Activated naive CD4-positive, alpha-beta T cell treated with anti-CD3 and anti-CD28 coated beads, Interleukin-2, amount 50 U/mL, for 24 hours (primary cell): ENCODE measurements at regions not wholly inside any gene's neighbourhood (a gene's known extent, or its start where the extent isn't known, plus 50 kb on each side); places are given as distances from the start of the nearest gene placed in this dataset.

Source experiments
- H3K27ac Mint-ChIP-seq: one replicate; pipeline ENCODE4 v1.8.0; 2021; ENCODE audit warnings: mild to moderate bottlenecking, mixed read lengths
- H3K27me3 Mint-ChIP-seq: one replicate; pipeline ENCODE4 v1.8.0; 2021; ENCODE audit warnings: mixed read lengths
- H3K36me3 Mint-ChIP-seq: one replicate; pipeline ENCODE4 v1.8.0; 2021; ENCODE audit warnings: mixed read lengths
- H3K4me1 Mint-ChIP-seq: one replicate; pipeline ENCODE4 v1.8.0; 2021; ENCODE audit warnings: mixed read lengths
- H3K4me3 Mint-ChIP-seq: one replicate; pipeline ENCODE4 v1.8.0; 2021; ENCODE audit warnings: mild to moderate bottlenecking, mixed read lengths
- H3K9me3 Mint-ChIP-seq: one replicate; pipeline ENCODE4 v1.8.0; 2021; ENCODE audit warnings: mixed read lengths

DNA sequence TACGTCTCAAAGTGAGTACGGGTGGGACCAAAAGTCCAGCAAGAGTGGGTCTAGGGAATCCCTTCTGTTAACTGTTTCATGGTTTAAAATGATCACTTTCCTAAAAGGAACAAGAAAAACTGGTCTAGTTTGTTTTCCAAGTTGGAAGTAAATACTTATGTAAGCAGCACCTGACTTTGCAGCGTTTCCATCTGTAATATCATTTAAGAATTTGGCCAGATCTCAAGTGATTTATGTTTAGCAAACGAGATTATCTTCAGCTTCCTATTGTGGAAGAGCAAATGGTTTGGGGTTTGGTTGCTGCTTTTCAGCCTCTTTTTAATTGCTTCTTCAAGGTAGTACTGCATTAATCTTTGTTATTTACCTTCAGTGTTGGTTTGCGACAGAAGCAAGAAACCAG is 50.4 kb downstream of the FHIP1A start:
- no peak overlapping the region for H3K4me3 Mint-ChIP-seq
- no peaks in the 10 kb centered on the region for H3K27me3 Mint-ChIP-seq
- no peaks in the 10 kb centered on the region for H3K36me3 Mint-ChIP-seq
- no peaks in the 10 kb centered on the region for H3K4me1 Mint-ChIP-seq
- no peak overlapping the region for H3K27ac Mint-ChIP-seq
- H3K9me3 Mint-ChIP-seq = no peaks in the 10 kb centered on the region

DNA sequence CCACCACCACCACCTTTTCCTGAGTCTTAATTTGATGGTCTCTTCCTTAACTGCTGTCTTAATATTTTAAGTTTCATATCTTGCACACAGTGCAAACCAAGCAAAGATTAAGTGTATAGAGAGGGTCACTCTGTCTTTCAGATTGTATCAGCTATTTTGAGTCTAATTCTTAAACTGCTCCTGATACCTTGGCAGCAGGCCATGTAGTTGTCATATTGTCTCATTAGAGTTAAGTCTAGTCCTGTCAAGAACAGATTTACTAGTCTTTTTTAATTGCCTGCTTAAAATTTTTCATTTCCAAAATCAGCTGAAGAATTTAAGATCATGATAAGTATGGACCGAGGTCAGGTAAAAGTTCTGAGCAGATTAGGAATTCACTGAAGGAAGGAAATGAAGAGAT is 51.5 kb downstream of the FHIP1A start:
- no peak overlapping the region for H3K4me3 Mint-ChIP-seq
- H3K27ac Mint-ChIP-seq = no peak overlapping the region
- no peaks in the 10 kb centered on the region for H3K4me1 Mint-ChIP-seq
- no peaks in the 10 kb centered on the region for H3K9me3 Mint-ChIP-seq
- H3K36me3 Mint-ChIP-seq = no peaks in the 10 kb centered on the region
- peaks cover 1% of the 10 kb centered on the region for H3K27me3 Mint-ChIP-seq

DNA sequence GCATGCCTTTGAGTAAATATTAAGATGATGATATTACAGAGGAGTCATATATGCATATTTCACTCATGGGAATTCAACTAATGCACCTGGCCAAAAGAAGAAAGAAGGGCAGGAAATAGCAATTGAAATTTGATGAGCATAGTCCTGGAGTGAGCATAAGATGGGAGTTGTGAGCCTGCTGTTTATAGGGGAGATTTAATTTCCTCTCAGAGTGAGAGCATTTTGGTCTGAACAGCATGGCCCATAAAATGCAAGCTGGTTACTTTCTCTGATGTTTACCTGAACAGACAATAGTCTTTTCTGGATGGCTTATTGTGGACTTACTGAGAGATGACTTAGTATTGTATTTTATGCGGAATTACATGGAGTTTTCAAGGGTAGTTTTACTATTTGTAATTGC is 53.6 kb downstream of the FHIP1A start:
- H3K27ac Mint-ChIP-seq = no peak overlapping the region
- H3K9me3 Mint-ChIP-seq = no peaks in the 10 kb centered on the region
- no peak overlapping the region for H3K4me3 Mint-ChIP-seq
- no peaks in the 10 kb centered on the region for H3K36me3 Mint-ChIP-seq
- no peaks in the 10 kb centered on the region for H3K4me1 Mint-ChIP-seq
- peaks cover 4% of the 10 kb centered on the region for H3K27me3 Mint-ChIP-seq

DNA sequence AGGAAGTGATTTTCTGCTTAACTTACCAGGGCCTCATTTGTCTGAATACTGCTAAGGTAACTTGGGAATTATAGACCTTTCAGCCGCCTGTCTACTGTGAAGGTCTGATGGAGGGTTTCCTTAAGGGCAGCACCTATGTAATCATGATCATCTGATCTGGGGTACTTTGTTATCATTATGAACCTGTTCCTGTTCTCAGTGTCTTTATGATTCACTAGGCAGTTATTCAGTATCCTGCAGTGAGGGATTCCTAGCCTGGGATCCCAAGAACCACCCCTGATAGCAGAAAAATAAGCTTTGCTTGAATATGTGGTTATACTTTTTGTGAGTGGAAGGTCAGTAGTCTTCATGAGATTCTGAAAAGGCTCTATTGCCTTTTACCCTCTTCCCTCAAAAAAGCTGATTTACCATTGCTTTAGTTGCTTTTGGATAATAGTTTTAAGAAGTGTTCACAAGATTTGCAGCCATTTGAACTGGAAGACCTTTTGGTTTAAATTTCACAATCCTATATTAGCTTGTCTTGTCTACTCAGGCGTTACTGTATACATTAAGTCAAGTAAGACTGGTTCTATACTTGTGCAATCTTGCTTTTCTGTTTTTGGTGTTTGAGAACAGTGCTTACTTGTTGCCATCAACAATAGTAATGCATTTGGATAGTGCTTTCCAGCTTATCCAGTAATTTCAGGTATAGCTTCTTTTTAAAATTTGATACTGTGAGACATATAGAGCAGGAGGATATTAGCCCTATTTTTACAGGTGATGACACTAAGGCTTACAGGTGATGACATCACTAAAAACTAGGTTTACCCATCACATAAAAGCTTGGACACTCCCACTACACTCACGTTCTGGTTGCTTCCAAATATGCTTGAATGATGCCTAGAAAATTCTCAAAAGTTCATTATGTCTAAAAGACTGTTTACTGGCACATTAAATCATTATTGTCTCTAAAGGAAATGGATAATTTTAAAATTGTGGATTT is 60.0 kb downstream of the FHIP1A start:
- no peak overlapping the region for H3K4me3 Mint-ChIP-seq
- no peak overlapping the region for H3K27ac Mint-ChIP-seq
- peaks cover 4% of the 10 kb centered on the region for H3K27me3 Mint-ChIP-seq
- no peaks in the 10 kb centered on the region for H3K9me3 Mint-ChIP-seq
- no peaks in the 10 kb centered on the region for H3K4me1 Mint-ChIP-seq
- H3K36me3 Mint-ChIP-seq = no peaks in the 10 kb centered on the region

DNA sequence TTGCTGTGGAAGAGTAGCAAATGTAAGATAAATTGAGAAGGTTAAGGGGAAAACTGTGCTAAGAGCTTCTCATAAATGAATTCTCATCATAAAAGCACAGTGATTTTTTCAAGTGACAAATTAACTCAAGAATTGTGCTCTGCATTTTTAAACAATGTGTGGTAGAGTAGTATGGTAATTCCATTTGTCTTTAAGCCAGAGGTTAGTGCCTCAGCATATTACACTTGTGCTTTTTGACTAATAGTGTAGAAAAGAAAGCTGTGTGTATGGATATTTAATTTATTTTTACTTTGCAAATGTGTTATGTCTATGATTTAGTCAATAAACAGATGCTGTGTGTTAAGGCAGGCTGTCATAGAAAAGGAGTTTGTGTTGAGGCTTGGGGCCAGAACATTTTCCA is 61.0 kb downstream of the FHIP1A start:
- H3K9me3 Mint-ChIP-seq = no peaks in the 10 kb centered on the region
- H3K4me1 Mint-ChIP-seq = no peaks in the 10 kb centered on the region
- H3K4me3 Mint-ChIP-seq = no peak overlapping the region
- no peak overlapping the region for H3K27ac Mint-ChIP-seq
- peaks cover 4% of the 10 kb centered on the region for H3K27me3 Mint-ChIP-seq
- H3K36me3 Mint-ChIP-seq = no peaks in the 10 kb centered on the region

DNA sequence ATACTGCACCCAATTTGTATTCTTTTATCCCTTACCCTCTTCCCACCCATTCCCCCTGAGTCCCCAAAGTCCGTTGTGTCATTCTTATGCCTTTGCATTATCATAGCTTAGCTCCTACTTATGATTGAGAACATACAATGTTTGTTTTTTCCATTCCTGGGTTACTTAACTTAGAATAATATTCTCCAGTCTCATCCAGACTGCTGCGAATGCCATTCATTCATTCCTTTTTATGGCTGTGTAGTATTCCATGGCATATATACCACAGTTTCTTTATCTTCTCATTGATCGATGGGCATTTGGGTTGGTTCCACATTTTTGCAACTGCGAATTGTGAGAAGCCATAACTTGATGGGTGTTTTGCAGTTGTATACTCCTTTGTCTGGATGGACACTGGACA is 62.8 kb downstream of the FHIP1A start:
- H3K27me3 Mint-ChIP-seq = peaks cover 3% of the 10 kb centered on the region
- H3K4me3 Mint-ChIP-seq = no peak overlapping the region
- no peaks in the 10 kb centered on the region for H3K36me3 Mint-ChIP-seq
- no peak overlapping the region for H3K27ac Mint-ChIP-seq
- no peaks in the 10 kb centered on the region for H3K4me1 Mint-ChIP-seq
- H3K9me3 Mint-ChIP-seq = no peaks in the 10 kb centered on the region

DNA sequence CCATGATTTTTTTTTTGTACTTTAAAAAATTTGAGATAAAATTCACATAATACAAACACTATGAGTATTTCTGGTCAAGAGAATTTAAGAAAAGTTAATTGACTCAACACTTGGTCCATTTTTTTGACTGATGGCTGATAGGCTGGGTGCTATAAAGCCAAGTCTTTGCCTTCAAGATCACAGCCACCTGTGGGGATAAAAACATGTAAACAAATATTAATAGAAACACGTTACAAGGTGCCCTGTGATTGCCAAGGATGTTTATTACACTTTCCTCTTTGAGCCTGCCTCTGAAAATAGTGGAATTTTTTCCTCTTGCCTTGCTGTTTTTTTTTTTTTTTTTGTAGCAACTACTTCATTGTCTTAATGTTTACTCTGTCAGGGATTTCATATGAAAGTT is 63.3 kb downstream of the FHIP1A start:
- Mint-ChIP-seq H3K27me3 (peaks cover 3% of the 10 kb centered on the region), H3K4me3 (no peak overlapping the region), H3K27ac (no peak overlapping the region), H3K4me1 (no peaks in the 10 kb centered on the region), H3K36me3 (no peaks in the 10 kb centered on the region), H3K9me3 (no peaks in the 10 kb centered on the region)

DNA sequence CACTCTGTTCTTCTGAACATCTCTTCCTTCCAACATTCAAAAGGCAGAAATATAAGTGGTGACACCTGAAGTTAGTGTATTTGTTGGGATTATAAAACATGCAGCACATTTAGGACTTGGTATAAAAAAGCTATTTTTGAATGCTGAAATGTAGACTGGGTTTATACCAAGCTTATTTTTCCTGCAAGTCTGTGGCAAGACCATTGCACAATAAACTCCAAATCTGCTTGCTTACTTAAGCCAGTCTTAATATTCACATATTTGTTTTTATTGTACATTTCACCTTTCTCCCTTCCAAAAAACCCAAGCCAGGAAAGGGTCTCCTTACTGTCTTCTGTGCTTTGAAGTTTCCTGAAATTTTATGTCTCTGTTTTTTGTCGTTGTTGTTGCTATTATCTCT is 63.7 kb downstream of the FHIP1A start:
- Mint-ChIP-seq H3K4me3 (no peak overlapping the region), H3K27me3 (peaks cover 3% of the 10 kb centered on the region), H3K27ac (no peak overlapping the region), H3K36me3 (no peaks in the 10 kb centered on the region), H3K9me3 (no peaks in the 10 kb centered on the region), H3K4me1 (no peaks in the 10 kb centered on the region)

DNA sequence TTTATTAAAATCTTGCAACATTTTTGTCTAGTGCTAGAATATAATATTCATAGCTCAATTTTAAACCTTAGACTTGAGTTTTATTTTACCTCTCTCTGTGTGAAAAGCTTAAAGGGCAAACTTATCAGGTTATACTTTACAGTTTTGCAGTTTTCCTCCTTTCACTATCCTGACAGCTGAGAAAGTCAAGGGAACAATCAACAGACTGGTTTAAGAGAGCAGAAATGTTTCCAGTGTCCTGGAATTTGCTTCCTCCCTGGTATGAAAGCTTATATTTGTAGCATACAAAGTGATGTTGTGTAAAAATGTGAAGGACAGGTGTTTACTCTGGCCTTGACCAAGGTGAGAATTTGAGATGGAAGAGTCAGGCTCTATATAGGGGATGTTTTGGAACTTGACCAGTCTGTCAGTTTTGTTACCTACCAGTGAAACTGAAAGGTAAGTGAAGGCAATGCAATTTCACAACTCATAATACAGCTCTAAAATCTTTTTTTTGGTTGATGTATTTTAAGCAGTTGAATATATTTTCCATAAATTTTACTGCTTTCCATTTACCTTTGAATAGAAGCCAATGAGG is 64.6 kb downstream of the FHIP1A start:
- Mint-ChIP-seq H3K27ac (no peak overlapping the region), H3K9me3 (no peaks in the 10 kb centered on the region), H3K36me3 (no peaks in the 10 kb centered on the region), H3K4me1 (no peaks in the 10 kb centered on the region), H3K4me3 (no peak overlapping the region), H3K27me3 (peaks cover 3% of the 10 kb centered on the region)

DNA sequence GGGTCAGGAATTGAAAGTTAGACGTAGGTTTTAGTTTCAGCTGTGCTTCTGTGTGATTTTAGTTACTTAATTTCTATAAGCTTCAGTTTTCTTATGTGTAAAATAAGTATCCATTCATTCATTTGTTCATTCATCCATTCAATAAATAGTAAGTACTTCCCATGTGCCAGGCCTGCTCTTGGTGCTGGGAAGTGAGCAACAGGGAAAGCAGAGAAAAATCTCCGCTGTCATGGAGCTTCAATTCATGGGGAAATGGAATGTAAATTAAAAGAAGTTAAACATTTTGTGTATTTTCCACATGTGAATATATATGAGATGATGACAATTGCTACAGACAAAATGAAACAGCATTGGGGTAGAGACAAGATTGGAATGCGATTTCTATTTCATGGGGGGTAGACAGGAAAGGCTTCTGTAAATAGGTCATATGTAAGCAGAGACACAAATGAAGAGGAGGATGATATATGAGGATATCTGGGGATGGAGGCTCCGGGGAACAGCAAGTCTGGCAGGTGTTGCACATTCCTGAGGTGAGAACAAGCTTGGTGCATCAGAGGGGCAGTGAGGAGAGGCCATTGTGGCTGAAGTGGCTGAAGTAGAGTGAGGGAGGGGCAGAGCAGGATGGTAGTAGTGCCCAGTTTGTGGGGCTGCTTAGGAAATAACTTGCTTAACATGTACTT is 66.2 kb downstream of the FHIP1A start:
- Mint-ChIP-seq H3K27ac (no peak overlapping the region), H3K4me1 (no peaks in the 10 kb centered on the region), H3K9me3 (no peaks in the 10 kb centered on the region), H3K4me3 (no peak overlapping the region), H3K27me3 (peaks cover 6% of the 10 kb centered on the region), H3K36me3 (no peaks in the 10 kb centered on the region)

DNA sequence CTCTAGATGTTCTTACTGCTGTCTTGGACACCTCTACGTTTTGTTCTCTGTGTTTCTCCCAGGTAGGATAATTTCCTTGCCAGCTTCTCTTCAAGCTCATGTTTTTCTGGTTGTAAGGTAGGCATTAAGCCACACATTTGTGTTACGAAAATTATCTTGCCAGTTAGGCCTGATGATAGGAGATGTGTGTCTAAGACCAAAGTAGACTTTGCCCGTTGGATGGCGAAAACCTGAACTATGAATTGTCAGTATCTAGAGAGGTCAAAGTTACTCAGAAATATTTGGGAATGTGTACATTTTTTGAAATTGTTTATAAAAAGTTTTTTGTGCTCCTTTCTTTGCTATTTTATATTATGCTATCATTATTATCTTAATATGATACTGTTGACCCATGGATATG is 72.8 kb downstream of the FHIP1A start:
- Mint-ChIP-seq H3K27ac (no peak overlapping the region), H3K4me3 (no peak overlapping the region), H3K4me1 (no peaks in the 10 kb centered on the region), H3K36me3 (no peaks in the 10 kb centered on the region), H3K27me3 (peaks cover 9% of the 10 kb centered on the region), H3K9me3 (no peaks in the 10 kb centered on the region)

DNA sequence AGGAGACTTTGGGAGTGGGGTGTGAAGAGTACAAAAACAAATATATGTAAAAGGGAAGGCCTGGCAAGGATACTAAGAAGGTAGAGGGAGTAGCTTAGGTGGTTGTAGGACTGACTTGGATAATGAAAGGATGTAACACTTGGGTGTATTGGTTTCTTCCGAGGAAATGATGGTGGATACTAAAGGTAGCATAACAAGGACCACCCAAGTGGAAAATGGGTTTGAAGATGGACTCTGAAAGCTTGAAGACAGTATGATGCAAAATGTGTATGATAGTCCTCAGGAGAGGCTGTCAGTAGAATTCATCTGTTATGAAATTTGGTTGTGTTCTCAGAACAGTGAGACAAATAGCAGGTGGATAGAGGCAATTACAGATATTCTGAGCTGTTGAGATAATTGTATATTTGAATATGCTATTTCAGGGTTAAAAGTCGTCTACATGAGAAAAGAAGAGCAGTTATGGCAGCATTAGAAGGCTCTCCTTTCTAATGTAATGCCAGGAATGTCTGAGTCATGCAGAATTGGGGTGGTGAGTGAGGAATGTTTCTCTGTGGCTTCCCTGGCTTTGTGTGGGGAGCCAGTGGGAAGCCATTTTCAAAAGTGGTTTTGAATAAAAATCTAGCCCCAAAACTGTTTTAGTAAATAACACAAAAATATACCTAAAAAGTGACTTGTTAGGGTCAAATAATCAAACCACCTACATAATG is 75.6 kb downstream of the FHIP1A start:
- Mint-ChIP-seq H3K4me1 (no peaks in the 10 kb centered on the region), H3K27ac (no peak overlapping the region), H3K36me3 (no peaks in the 10 kb centered on the region), H3K4me3 (no peak overlapping the region), H3K9me3 (no peaks in the 10 kb centered on the region), H3K27me3 (peaks cover 10% of the 10 kb centered on the region)

DNA sequence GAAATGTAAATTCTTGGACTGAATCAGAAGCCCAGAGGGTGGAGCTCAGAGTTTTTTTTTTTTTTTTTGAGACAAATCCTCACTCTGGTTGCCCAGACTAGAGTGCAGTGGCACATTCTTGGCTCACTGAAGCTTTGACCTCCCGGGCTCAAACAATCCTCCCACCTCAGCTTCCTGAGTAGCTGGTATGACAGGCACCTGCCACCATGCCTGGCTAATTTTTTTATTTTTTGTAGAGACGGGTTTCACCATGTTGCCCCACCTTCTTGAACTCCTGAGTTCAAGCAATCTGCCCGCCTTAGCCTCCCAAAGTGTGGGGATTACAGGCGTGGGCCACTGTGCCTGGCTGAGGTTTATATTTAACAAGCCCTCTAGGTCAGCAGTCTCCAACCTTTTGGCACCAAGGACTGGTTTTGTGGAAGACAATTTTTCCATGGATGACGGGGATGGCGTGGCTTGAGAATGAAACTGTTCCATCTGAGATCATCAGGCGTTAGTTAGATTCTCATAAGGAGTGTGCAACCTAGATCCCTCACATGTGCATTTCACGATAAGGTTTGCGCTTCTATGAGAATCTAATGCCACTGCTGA is 76.7 kb downstream of the FHIP1A start:
- no peaks in the 10 kb centered on the region for H3K9me3 Mint-ChIP-seq
- no peaks in the 10 kb centered on the region for H3K36me3 Mint-ChIP-seq
- peaks cover 5% of the 10 kb centered on the region for H3K27me3 Mint-ChIP-seq
- no peak overlapping the region for H3K27ac Mint-ChIP-seq
- no peaks in the 10 kb centered on the region for H3K4me1 Mint-ChIP-seq
- no peak overlapping the region for H3K4me3 Mint-ChIP-seq

DNA sequence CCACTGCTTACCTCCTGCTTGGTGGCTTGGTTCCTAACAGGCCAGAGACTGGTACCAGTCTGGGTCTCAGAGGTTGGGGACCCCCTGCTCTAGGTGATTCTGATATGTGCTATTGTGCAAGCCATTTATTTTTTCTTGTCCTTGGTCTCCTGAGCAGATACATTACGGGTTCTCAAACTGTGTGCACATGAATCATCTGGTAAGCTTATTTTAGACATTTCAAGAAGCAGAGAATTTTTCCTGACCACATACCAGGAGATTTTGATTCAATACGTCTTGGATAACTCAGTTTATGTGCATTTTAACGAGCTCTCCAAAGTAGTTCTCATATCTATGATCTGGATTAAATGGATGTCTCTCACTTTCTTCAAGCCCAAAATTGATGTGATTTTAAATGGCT is 77.2 kb downstream of the FHIP1A start:
- H3K4me1 Mint-ChIP-seq = no peaks in the 10 kb centered on the region
- H3K27ac Mint-ChIP-seq = no peak overlapping the region
- no peaks in the 10 kb centered on the region for H3K9me3 Mint-ChIP-seq
- H3K36me3 Mint-ChIP-seq = no peaks in the 10 kb centered on the region
- no peak overlapping the region for H3K4me3 Mint-ChIP-seq
- H3K27me3 Mint-ChIP-seq = peaks cover 5% of the 10 kb centered on the region

DNA sequence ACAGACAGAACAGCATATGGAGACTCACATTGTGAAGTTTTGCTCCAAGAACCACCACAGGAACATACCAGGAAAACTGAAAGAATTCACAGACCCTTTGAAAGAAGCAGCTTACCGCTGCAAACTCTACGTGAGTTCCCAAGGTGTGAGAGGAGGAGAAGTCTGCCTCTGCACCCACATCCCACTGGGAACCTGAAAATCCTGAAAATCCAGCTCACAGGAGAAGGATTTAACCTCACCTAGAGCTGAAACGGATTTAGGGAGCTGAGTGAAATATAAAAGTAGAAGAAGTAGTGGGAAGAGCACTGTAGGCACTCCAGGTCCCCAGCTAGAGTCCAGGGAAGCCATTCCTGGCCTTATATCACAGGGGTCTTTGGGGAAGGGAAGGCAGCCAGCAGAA is 80.0 kb downstream of the FHIP1A start:
- H3K4me3 Mint-ChIP-seq = no peak overlapping the region
- no peak overlapping the region for H3K27ac Mint-ChIP-seq
- H3K9me3 Mint-ChIP-seq = peaks cover 8% of the 10 kb centered on the region
- H3K36me3 Mint-ChIP-seq = no peaks in the 10 kb centered on the region
- H3K27me3 Mint-ChIP-seq = peaks cover 5% of the 10 kb centered on the region
- H3K4me1 Mint-ChIP-seq = no peaks in the 10 kb centered on the region
